ENCODE measurements at regions not wholly inside any gene's neighbourhood (a gene's known extent, or its start where the extent isn't known, plus 50 kb on each side); places are given as distances from the start of the nearest gene placed in this dataset.

- Histone ChIP-seq H2AK5ac (ENCODE audit: insufficient read length, low read length) (no peak overlapping the region), H3K18ac (ENCODE audit: insufficient read length, low read depth, low read length) (no peak overlapping the region), H3K9me3 (ENCODE audit: control insufficient read depth, low read depth, low read length) (no peaks in the 10 kb centered on the region), H3K4ac (ENCODE audit: low read depth, low read length) (no peak overlapping the region), H2AFZ (ENCODE audit: low read length) (no peak overlapping the region), H3K4me1 (ENCODE audit: insufficient read depth, low read length) (no peaks in the 10 kb centered on the region), H3K9ac (ENCODE audit: extremely low read depth, insufficient read length, low read length) (no peak overlapping the region), H3K79me1 (ENCODE audit: insufficient read depth, low read depth, low read length, poor library complexity, severe bottlenecking) (no peaks in the 10 kb centered on the region), H2BK15ac (ENCODE audit: low read depth, low read length) (no peak overlapping the region), H4K5ac (ENCODE audit: insufficient read length, low read depth, low read length) (no peak overlapping the region), H3K27ac (ENCODE audit: insufficient read length, low read depth, low read length) (no peak overlapping the region), H2BK12ac (ENCODE audit: insufficient read length, low read depth, low read length) (no peak overlapping the region), H3K14ac (ENCODE audit: insufficient read depth, low read length) (no peak overlapping the region), H3K27me3 (ENCODE audit: insufficient read depth, low read length) (no peaks in the 10 kb centered on the region), H4K8ac (replicated peaks; ENCODE audit: insufficient read length, low read depth, low read length) (no peak overlapping the region), H2BK20ac (ENCODE audit: low read depth, low read length, poor library complexity, severe bottlenecking) (no peak overlapping the region), H2BK5ac (ENCODE audit: insufficient read length, low read length) (no peak overlapping the region), H4K91ac (ENCODE audit: insufficient read length, low read depth, low read length) (no peak overlapping the region), H3K23me2 (ENCODE audit: insufficient read length, low read depth, low read length, poor library complexity, severe bottlenecking) (no peaks in the 10 kb centered on the region), H3T11ph (ENCODE audit: low read length) (no peak overlapping the region), H4K20me1 (ENCODE audit: control insufficient read depth, insufficient read depth, insufficient read length) (no peaks in the 10 kb centered on the region), H3K4me2 (ENCODE audit: insufficient read depth, insufficient read length, low read length) (no peak overlapping the region), H3K79me2 (ENCODE audit: insufficient read depth, low read length) (no peaks in the 10 kb centered on the region), H3K23ac (ENCODE audit: insufficient read length, low read depth, low read length) (no peak overlapping the region), H2BK120ac (ENCODE audit: low read depth, low read length, poor library complexity, severe bottlenecking) (no peak overlapping the region), H3K56ac (ENCODE audit: insufficient read length, low read depth, low read length) (no peak overlapping the region)
- Mint-ChIP-seq H3K36me3 (ENCODE audit: insufficient read depth in 1 of 3, low read depth in 3 of 3) (peaks cover 0 to 3% (median 0%) of the 10 kb centered on the region in 3 experiments; a peak in 1 of 7 replicates), H3K27me3 (ENCODE audit: low read depth) (no peaks in the 10 kb centered on the region), H3K4me3 (no peak overlapping the region), H3K4me1 (peaks cover 6 to 25% of the 10 kb centered on the region in 2 experiments; a peak in 3 of 4 replicates), H3K27ac (no peak overlapping the region), H3K9me3 (no peaks in the 10 kb centered on the region)
- no peak for DNase-seq
- WGBS (ENCODE audit: extremely low coverage, insufficient read length, low lambda C conversion rate): no CpG with 5 or more reads among the region's 4 CpGs
- TF ChIP-seq, protein P1, sequence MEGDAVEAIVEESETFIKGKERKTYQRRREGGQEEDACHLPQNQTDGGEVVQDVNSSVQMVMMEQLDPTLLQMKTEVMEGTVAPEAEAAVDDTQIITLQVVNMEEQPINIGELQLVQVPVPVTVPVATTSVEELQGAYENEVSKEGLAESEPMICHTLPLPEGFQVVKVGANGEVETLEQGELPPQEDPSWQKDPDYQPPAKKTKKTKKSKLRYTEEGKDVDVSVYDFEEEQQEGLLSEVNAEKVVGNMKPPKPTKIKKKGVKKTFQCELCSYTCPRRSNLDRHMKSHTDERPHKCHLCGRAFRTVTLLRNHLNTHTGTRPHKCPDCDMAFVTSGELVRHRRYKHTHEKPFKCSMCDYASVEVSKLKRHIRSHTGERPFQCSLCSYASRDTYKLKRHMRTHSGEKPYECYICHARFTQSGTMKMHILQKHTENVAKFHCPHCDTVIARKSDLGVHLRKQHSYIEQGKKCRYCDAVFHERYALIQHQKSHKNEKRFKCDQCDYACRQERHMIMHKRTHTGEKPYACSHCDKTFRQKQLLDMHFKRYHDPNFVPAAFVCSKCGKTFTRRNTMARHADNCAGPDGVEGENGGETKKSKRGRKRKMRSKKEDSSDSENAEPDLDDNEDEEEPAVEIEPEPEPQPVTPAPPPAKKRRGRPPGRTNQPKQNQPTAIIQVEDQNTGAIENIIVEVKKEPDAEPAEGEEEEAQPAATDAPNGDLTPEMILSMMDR (conservative IDR thresholded peaks at IDR 0.05): no peak
Observed at GRCh38 chr10:111475720-111476119, 398.9 kb downstream of the ADRA2A start.
